HG03342 (cell line): ENCODE measurements at regions not wholly inside any gene's neighbourhood (a gene's known extent, or its start where the extent isn't known, plus 50 kb on each side); places are given as distances from the start of the nearest gene placed in this dataset.
"Not testable (repeated sequence)": the region's sequence is repeated elsewhere in the genome, so short reads cannot be mapped to it uniquely, and the experiment has no call there.

Source experiments
- ATAC-seq: cut with Tn5 transposase; IDR thresholded peaks from one replicate; pipeline ENCODE4 v1.9.1; 2021; ENCODE audit warnings: mild to moderate bottlenecking, moderate library complexity; ENCODE audit not compliant: unreplicated experiment

GRCh38 chr13:28607187-28607955 lies 51.6 kb upstream of the POMP start:
- ATAC-seq: no peak

DNA sequence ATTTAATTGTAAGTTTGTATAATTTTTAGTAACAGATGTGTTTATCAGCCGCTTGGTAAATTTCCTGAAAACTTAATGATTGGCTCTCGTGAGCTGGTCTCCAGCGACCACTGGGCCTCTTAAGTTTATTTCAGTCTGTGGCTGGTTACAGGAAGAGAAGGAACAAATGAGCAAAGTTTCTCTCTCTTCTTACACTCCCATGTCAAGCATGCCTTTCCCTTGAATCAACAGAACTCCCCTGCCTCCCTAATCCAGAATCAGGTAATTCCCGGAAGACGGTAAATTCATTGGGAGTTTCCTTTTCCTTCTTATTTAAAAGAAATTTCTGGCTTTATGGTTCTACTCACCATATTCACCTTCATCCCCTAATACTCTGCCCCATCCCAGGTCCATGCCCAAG lies 52.5 kb upstream of the POMP start:
- no peak for ATAC-seq

GRCh38 chr13:28605147-28605546 lies 53.8 kb upstream of the POMP start:
- ATAC-seq: not testable (repeated sequence)

DNA sequence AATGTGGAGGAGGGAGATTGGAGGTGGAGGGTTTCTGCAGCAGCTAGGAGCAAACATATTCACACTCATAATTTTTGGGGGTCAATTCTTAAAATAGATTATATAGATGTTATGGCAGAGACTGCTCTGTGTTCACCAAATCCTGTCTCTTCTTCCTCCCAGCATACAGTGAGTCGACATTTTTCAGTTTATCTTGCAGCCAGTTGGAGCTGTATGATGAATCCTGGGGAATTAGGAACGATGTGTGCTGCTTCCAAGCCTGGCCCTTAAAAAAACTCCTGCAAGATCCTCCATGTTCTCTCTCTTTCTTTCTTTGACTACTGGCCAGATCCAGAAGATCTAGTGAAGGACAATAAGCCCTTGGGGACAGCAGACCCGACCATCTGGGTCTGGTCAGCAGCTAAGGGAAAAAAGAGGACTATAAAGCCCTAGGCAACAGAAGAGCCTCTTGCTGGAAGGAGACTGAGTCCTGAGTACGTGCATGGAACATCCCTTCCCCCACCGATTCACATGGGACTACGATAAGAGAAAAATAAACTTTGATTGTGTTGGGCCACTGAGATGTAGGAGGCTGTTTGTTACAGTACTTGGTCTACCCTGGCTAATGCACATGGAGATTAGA lies 55.8 kb upstream of the POMP start:
- no peak for ATAC-seq

- ATAC-seq: no peak
These were observed 56.4 kb upstream of the POMP start for GRCh38 chr13:28602580-28602979.

DNA sequence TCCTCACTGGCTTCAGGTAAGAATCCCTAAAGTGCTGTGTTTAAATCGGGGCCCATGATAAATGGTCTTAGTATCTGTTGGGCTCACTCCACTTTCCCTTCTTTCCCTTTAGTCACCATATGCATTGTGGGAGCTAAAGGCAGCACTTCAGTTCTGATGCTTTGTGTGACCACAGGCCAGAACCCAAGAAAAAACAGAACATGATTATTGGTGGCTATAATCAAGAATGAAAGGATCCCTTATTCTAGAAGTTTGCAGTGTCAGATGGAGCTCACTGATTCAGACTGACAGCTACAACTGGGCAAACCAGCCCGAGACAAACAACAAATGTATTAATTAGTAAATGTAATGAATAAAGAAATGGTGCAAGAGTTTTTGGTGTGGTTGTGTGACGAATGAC lies 57.3 kb upstream of the POMP start:
- ATAC-seq: no peak

GRCh38 chr13:28597641-28598040 lies 61.3 kb upstream of the POMP start:
- ATAC-seq: no peak

- no peak for ATAC-seq
These were observed 68.5 kb upstream of the POMP start for GRCh38 chr13:28590461-28590860.

DNA sequence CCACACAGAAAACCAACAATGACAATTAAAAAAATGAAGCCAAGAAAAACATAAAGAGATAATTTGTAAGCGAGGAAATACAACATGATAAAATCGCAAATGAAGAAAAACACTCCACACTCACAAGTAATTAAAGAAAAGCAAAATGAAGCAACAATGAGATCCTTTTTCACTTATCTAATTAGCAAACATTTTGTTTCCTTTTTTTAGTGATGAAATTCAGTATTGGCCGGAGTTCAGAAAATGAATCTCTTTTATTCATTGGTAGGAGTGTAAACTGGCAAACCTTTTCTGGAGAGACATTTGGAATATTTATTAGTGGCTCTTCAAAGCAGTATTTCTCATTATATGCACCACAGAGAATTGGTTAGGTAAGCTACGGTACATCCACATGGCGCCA lies 70.6 kb upstream of the POMP start:
- ATAC-seq: no peak

DNA sequence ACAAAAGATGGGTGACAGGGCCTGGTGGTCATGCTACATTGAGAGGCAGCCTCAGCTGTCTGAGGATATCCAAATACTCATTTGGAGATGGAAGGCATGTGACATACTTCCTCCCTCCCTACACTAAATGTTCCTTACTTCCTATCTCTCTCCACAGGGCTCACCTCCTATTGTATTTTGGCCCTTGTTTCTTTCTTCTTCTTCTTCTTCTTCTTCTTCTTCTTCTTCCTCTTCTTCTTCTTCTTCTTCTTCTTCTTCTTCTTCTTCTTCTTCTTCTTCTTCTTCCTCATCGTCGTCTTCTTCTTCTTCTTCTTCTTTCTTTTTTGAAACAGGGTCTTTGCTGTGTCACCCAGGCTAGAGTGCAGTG lies 71.8 kb upstream of the POMP start:
- no peak for ATAC-seq

- ATAC-seq: no peak
These were observed 72.3 kb upstream of the POMP start for GRCh38 chr13:28586439-28587173.

GRCh38 chr13:28585561-28585960 lies 73.4 kb upstream of the POMP start:
- ATAC-seq: no peak

DNA sequence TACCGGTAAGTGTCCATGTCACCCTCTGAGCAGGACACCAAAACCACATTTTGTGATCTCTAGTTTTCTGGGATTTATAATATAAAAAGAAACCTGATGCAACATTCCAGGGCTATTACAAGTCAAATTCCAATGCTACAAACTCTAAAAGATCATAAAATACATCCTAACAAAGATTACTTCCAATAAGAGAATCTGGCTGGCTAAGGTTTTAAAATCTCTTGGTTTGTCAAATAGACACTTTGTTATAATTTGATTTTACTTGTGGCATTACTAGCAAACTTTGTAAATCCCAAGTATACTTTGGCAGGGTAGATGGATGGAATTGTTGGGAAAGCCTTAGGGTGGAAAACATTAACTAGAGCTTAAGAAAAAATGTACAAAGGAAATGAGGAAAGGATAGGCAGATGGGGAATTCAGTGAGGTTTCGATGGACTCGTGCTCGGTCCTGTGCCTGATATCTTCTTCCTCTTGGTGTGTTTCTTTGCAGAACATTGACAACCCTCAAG lies 74.0 kb upstream of the POMP start:
- ATAC-seq: no peak

DNA sequence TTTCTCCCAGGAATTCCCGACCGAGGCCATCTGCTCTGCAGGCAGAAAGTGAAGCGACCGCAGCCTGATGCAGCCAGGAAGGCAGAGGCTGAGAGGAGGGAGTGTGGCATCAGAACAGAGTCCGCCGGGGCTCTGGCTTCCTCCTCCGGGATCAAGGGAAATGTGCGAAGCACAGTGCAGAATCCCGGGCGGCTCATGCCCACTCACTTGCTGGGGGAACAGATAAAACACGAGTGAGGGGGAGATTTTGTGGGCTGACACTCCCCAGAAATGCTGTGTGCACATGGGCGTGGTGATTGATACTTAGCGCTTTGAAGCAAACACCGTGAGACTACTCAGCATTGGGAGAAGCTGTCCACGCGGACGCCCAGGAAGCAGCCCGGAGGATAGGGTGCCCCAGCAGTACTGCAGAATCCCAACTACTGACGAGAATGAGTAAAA lies 75.3 kb upstream of the POMP start:
- ATAC-seq: no peak

DNA sequence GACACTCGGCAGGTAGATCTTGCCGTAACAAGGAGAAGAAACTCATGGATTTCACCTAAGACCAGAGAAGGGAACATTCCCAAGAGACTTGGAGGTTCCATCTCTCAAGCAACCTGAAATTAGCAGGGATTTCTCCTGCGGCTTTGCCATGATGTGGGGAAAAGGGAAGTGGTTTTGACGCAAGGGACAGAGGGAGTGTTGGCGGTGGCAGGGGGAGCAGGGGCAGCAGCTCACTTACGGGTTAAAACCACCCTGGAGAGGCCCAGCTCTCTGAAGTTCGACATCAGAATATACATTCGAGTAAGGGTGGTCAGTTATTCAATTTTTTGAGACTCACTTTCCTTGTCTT lies 76.1 kb upstream of the POMP start:
- ATAC-seq: no peak

- ATAC-seq: no peak
These were observed 76.6 kb upstream of the POMP start for GRCh38 chr13:28582225-28582891.

GRCh38 chr13:28581451-28581850 lies 77.5 kb upstream of the POMP start:
- ATAC-seq: no peak

DNA sequence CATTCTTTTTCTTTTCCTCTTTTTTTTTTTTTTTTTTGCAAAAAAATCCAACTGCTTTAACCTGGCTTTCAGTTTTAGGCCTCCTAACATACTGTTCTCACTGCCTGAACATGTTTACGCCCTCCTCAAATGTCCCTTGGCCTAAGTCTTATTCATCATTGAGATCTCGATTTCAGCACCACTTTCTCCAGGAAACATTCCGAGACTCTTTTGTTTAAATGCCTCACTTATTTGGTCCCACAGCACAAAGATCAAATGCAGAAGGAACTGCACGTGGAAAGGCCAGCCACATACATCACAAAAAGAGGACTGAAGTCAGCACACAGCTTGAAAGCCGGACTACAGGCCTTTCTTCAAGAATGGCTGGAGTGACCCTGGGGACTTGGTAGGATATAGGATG lies 79.2 kb upstream of the POMP start:
- no peak for ATAC-seq

GRCh38 chr13:28579322-28579721 lies 79.6 kb upstream of the POMP start:
- no peak for ATAC-seq

DNA sequence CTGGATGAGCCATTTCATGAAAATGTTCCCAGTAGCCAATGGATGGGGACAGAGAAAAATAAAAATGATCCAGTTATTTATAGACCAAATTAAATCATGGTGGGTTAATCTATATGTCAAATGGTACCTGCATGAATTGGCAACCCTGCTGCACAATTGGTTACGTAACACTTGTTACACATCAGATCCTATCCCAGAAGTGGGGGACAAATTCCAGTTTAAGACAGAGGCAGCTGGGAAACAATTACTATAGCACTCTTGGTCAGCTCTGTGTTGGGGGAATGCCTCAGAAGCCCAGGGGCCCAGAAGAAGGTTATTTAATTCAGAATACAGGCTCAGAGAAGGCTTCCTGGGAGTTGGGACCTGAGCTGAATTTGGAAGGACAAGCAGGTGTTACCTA lies 81.1 kb upstream of the FLT1 start:
- ATAC-seq: no peak

DNA sequence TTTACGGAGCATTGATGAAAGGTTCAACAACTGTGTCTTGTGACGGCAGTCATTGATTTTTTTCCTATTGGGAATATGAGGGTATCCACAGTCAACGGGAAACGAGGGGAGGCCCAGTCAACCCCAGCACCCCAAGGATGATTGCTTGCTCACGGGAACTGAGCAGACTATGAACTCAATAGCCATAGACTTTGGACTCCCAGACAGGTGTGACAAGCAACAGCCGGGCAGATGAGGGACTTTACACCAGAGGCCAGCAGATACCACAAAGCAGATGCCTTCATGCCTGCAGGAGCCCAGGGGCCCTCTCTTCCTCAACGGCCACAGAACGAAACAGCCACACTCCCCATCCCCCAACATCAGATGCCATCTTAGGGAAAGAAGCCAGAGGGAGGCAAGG lies 80.3 kb upstream of the FLT1 start:
- no peak for ATAC-seq
